ENCODE measurements at regions not wholly inside any gene's neighbourhood (a gene's known extent, or its start where the extent isn't known, plus 50 kb on each side); places are given as distances from the start of the nearest gene placed in this dataset.

GRCh38 chr1:182245040-182245439 lies 146.6 kb downstream of the GLUL start (continued):
- no peak for TF ChIP-seq THAP9 (CRISPR knock-in tag; IDR thresholded peaks at IDR 0.05; ENCODE audit: borderline replicate concordance)
- no peak for TF ChIP-seq BRF2 (CRISPR knock-in tag; IDR thresholded peaks at IDR 0.05)
- TF ChIP-seq IRX3 (CRISPR knock-in tag; IDR thresholded peaks at IDR 0.05; ENCODE audit: borderline replicate concordance, low read depth) = no peak
- TF ChIP-seq ZNF543 (CRISPR knock-in tag; IDR thresholded peaks at IDR 0.05) = no peak
- no peak for TF ChIP-seq ZNF331 (CRISPR knock-in tag; IDR thresholded peaks at IDR 0.05)
- no peak for TF ChIP-seq RARA (CRISPR knock-in tag; IDR thresholded peaks at IDR 0.05)

- POLR2A ChIA-PET = no interaction called here
- Histone ChIP-seq H2AFZ (ENCODE audit: low read length) (no peak overlapping the region), H3K27me3 (ENCODE audit: control insufficient read depth in 1 of 2, insufficient read depth in 2 of 2, low read length in 2 of 2) (no peaks in the 10 kb centered on the region), H3K9me3 (ENCODE audit: low read length) (no peaks in the 10 kb centered on the region), H3K9ac (ENCODE audit: insufficient read depth, low read depth, low read length) (no peak overlapping the region), H3K4me2 (ENCODE audit: low read depth, low read length) (no peak overlapping the region), H3K36me3 (replicated peaks in 1 of 2; ENCODE audit: control insufficient read depth in 1 of 2, insufficient read depth in 2 of 2, low read length in 2 of 2) (no peaks in the 10 kb centered on the region), H3K79me2 (ENCODE audit: insufficient read depth, low read length) (no peaks in the 10 kb centered on the region), H3K27ac (ENCODE audit: extremely low read length, insufficient read depth, low read length) (no peak overlapping the region), H3K4me3 (replicated peaks in 1 of 3; ENCODE audit: insufficient read depth in 1 of 3, low read depth in 2 of 3, low read length in 3 of 3) (no peak overlapping the region), H3K4me1 (ENCODE audit: insufficient read depth, low read length) (peaks cover 20% of the 10 kb centered on the region), H4K20me1 (ENCODE audit: insufficient read depth, low read length) (no peaks in the 10 kb centered on the region)
- BruUV-seq (replicated peaks) = no TSS peak
- intact Hi-C loops (cut with micrococcal nuclease; ENCODE audit: unreplicated experiment) (no loop called here), in situ Hi-C loops (cut with HindIII; ENCODE audit: extremely low pct_ligation_motif_present, low pct_unique_long_range_greater_than_20kb) (loop anchor here (10.0 kb wide), 1 partner anchor 100 kb away; no protein-coding TSS in a partner anchor)
- FAIRE-seq = no peak
- WGBS (ENCODE audit: low lambda C conversion rate) = 93% methylated on average over 1 of the region's 2 CpGs
- CTCF ChIA-PET (ENCODE audit: low intra/inter-chr PET ratio, low total read pairs) = no interaction called here
- DNase-seq (ENCODE audit: low spot score) = no peak
- no peak for ATAC-seq
- TF ChIP-seq YY1 (IDR thresholded peaks at IDR 0.05; ENCODE audit: insufficient read depth, insufficient replicate concordance, low read depth, low read length) = no peak
Observed at GRCh38 chr1:182244451-182244850, 147.1 kb downstream of the GLUL start.
